B cell (primary cell): ENCODE measurements at regions not wholly inside any gene's neighbourhood (a gene's known extent, or its start where the extent isn't known, plus 50 kb on each side); places are given as distances from the start of the nearest gene placed in this dataset.

Experiments
- ATAC-seq: fragments of 200-7000 bp; cut with Tn5 transposase; one replicate; pipeline ENCODE4 v1.10.0; 2021; ENCODE audit warnings: low read depth, mild to moderate bottlenecking, moderate number of reproducible peaks, moderate library complexity
- CTCF ChIA-PET: fragments of 350-600 bp; sonication (Branson Sonifier 250); formaldehyde crosslinking; loops from one replicate; lab custom pipeline; 2021; ENCODE audit warnings: antibody characterized with exemption, inconsistent platforms; lab: Charles Lee
- POLR2A ChIA-PET: fragments of 350-600 bp; sonication (Branson Sonifier 250); formaldehyde crosslinking; loops from one replicate; lab custom pipeline; 2021; ENCODE audit warnings: antibody characterized with exemption; lab: Charles Lee
- DNase-seq: peaks from one replicate; pipeline ENCODE4 v3.0.0; 2013
- H2AFZ ChIP-seq: 2 replicates; pipeline ENCODE4 v1.6.1; 2012; ENCODE audit warnings: mild to moderate bottlenecking, low read depth, low read length; ENCODE audit not compliant: insufficient read depth, poor library complexity, severe bottlenecking
- H3K27ac ChIP-seq, 2 donors: 1 replicate in 1 of 2; 2 replicates in 1 of 2; pipeline ENCODE4 v1.5.1; 2012 to 2013; ENCODE audit warnings: low read length in 2 of 2, mild to moderate bottlenecking in 2 of 2, moderate library complexity in 1 of 2
- H3K27me3 ChIP-seq, 4 experiments: fragments of 200-600 bp in 1 of 4; sonication (generic) in 1 of 4; replicated peaks in 1 of 4; 1 replicate in 2 of 4; 2 replicates in 2 of 4; pipeline versions ENCODE4 v1.6.1 to v1.7.0; 2013 to 2016; ENCODE audit warnings: low read length in 3 of 4, mild to moderate bottlenecking in 2 of 4, mixed read lengths in 1 of 4, moderate library complexity in 1 of 4; ENCODE audit not compliant: insufficient read depth in 4 of 4, control insufficient read depth in 3 of 4; ENCODE audit errors: control extremely low read depth in 1 of 4
- H3K36me3 ChIP-seq, 2 experiments: replicated peaks in 1 of 2; 1 replicate in 1 of 2; 2 replicates in 1 of 2; pipeline versions ENCODE4 v1.6.1 to v1.7.1; 2013; ENCODE audit warnings: low read length in 1 of 2; ENCODE audit not compliant: insufficient read depth in 2 of 2, control insufficient read depth in 1 of 2; ENCODE audit errors: control extremely low read depth in 1 of 2, extremely low read depth in 1 of 2
- H3K4me1 ChIP-seq, 2 donors: fragments of 200-600 bp in 1 of 2; sonication (generic) in 1 of 2; 1 replicate in 1 of 2; 2 replicates in 1 of 2; pipeline versions ENCODE4 v1.5.1 to v1.6.1; 2013 to 2017; ENCODE audit warnings: low read length in 2 of 2; ENCODE audit not compliant: control insufficient read depth in 2 of 2, insufficient read depth in 2 of 2
- H3K4me2 ChIP-seq: replicated peaks from 2 replicates; pipeline ENCODE3; 2012; ENCODE audit warnings: mild to moderate bottlenecking, low read depth, low read length; ENCODE audit not compliant: poor library complexity, severe bottlenecking
- H3K4me3 ChIP-seq, 5 experiments: fragments of 200-600 bp in 1 of 5; sonication (generic) in 1 of 5; 1 replicate in 3 of 5; 2 replicates in 2 of 5; pipeline versions ENCODE4 v1.5.1 to v1.7.0; 2011 to 2016; ENCODE audit warnings: low read length in 4 of 5, mild to moderate bottlenecking in 4 of 5, low read depth in 2 of 5, control low read depth in 1 of 5, moderate library complexity in 1 of 5; ENCODE audit not compliant: insufficient read depth in 1 of 5; ENCODE audit errors: control extremely low read depth in 1 of 5, extremely low read depth in 1 of 5
- H3K79me2 ChIP-seq: fragments of 200-600 bp; sonication (generic); one replicate; pipeline ENCODE4 v1.6.0; 2016; ENCODE audit warnings: low read length; ENCODE audit not compliant: control insufficient read depth, insufficient read depth
- H3K9ac ChIP-seq: fragments of 200-600 bp; sonication (generic); 2 replicates; pipeline ENCODE4 v1.6.1; 2017; ENCODE audit warnings: mild to moderate bottlenecking, low read length, moderate library complexity
- H3K9me3 ChIP-seq, 3 donors: one replicate each; pipeline versions ENCODE4 v1.6.1 to v1.7.1; 2013; ENCODE audit warnings: low read length in 2 of 3; ENCODE audit not compliant: control insufficient read depth in 2 of 3, insufficient read depth in 1 of 3; ENCODE audit errors: control extremely low read depth in 1 of 3
- H4K20me1 ChIP-seq: 2 replicates; pipeline ENCODE4 v1.6.0; 2012; ENCODE audit warnings: mild to moderate bottlenecking, low read length; ENCODE audit not compliant: insufficient read depth, control insufficient read depth, poor library complexity, severe bottlenecking
- H3K27ac Mint-ChIP-seq: one replicate; pipeline ENCODE4 v1.8.0; 2021; ENCODE audit warnings: mixed read lengths
- H3K27me3 Mint-ChIP-seq: one replicate; pipeline ENCODE4 v1.8.0; 2021; ENCODE audit warnings: mixed read lengths
- H3K4me1 Mint-ChIP-seq: one replicate; pipeline ENCODE4 v1.8.0; 2021; ENCODE audit warnings: mixed read lengths
- H3K4me3 Mint-ChIP-seq: one replicate; pipeline ENCODE4 v1.8.0; 2021; ENCODE audit warnings: mixed read lengths
- H3K9me3 Mint-ChIP-seq: one replicate; pipeline ENCODE4 v1.8.0; 2022; ENCODE audit warnings: mixed read lengths; ENCODE audit not compliant: insufficient read depth
- CTCF ChIP-seq: fragments of 200-600 bp; IDR thresholded peaks from one replicate; pipeline ENCODE4 v1.8.0; 2022; ENCODE audit warnings: antibody characterized with exemption, mild to moderate bottlenecking
- EZH2 ChIP-seq: IDR thresholded peaks from 2 replicates; pipeline ENCODE4 v1.6.1; 2012; ENCODE audit warnings: borderline replicate concordance, low read depth, mild to moderate bottlenecking, moderate library complexity, low read length; ENCODE audit not compliant: insufficient read depth, poor library complexity, severe bottlenecking
- WGBS: methylation state at CpG from one replicate; pipeline ENCODE4 v1.1.5; 2013; ENCODE audit warnings: missing lambda C conversion rate; ENCODE audit not compliant: insufficient coverage; 5-methylcytosine and 5-hydroxymethylcytosine counted together
- intact Hi-C: fragments of 100-400 bp; cut with micrococcal nuclease; formaldehyde crosslinking; loops from one replicate; pipeline ENCODE4 v1.10.0; 2022

GRCh38 chr18:60259052-60259681 lies 113.4 kb downstream of the MC4R start:
- ChIA-PET CTCF (no interaction called here), POLR2A (no interaction called here)
- Histone ChIP-seq H3K9ac (no peak overlapping the region), H3K27ac (no peak overlapping the region), H3K4me1 (no peaks in the 10 kb centered on the region), H3K79me2 (no peaks in the 10 kb centered on the region), H2AFZ (no peak overlapping the region), H4K20me1 (no peaks in the 10 kb centered on the region), H3K9me3 (no peaks in the 10 kb centered on the region), H3K4me2 (no peak overlapping the region), H3K27me3 (peaks cover 0 to 2% (median under 1%) of the 10 kb centered on the region in 4 experiments), H3K36me3 (no peaks in the 10 kb centered on the region), H3K4me3 (no peak overlapping the region)
- intact Hi-C loops, result no loop called here
- DNase-seq (no peak), ATAC-seq (no peak)
- Mint-ChIP-seq H3K27ac (no peak overlapping the region), H3K4me3 (no peak overlapping the region), H3K27me3 (peaks cover 18% of the 10 kb centered on the region), H3K4me1 (peaks cover 4% of the 10 kb centered on the region), H3K9me3 (no peaks in the 10 kb centered on the region)
- WGBS, result 100% methylated on average over 1 of the region's 6 CpGs
- TF ChIP-seq CTCF (no peak), EZH2 (no peak)

GRCh38 chr18:60249388-60249787 lies 123.2 kb downstream of the MC4R start:
- H3K27ac ChIP-seq, result no peak overlapping the region
- H3K27me3 Mint-ChIP-seq, result peaks cover 7% of the 10 kb centered on the region
- H3K4me1 ChIP-seq, result peaks cover 7 to 18% of the 10 kb centered on the region in 2 donors
- no peak overlapping the region for H3K4me3 Mint-ChIP-seq
- no peaks in the 10 kb centered on the region for H3K79me2 ChIP-seq
- H2AFZ ChIP-seq, result no peak overlapping the region
- no peak overlapping the region for H3K4me3 ChIP-seq
- H4K20me1 ChIP-seq, result no peaks in the 10 kb centered on the region
- peaks cover 19% of the 10 kb centered on the region for H3K4me1 Mint-ChIP-seq
- ATAC-seq, result no peak
- peaks cover 0 to 3% (median 0%) of the 10 kb centered on the region in 3 donors for H3K9me3 ChIP-seq
- intact Hi-C loops, result no loop called here
- no peak overlapping the region for H3K27ac Mint-ChIP-seq
- CTCF ChIA-PET, result no interaction called here
- 100% methylated on average over 6 of the region's 8 CpGs for WGBS
- POLR2A ChIA-PET, result no interaction called here
- no peak overlapping the region for H3K4me2 ChIP-seq
- no peak for TF ChIP-seq EZH2
- no peak for TF ChIP-seq CTCF
- no peaks in the 10 kb centered on the region for H3K9me3 Mint-ChIP-seq
- no peak overlapping the region for H3K9ac ChIP-seq
- no peak for DNase-seq
- no peaks in the 10 kb centered on the region for H3K36me3 ChIP-seq
- H3K27me3 ChIP-seq, result peaks cover 0 to 8% (median 0%) of the 10 kb centered on the region in 4 experiments
